Epithelial cell of esophagus (primary cell): ENCODE measurements at regions not wholly inside any gene's neighbourhood (a gene's known extent, or its start where the extent isn't known, plus 50 kb on each side); places are given as distances from the start of the nearest gene placed in this dataset.

Experiments
- DNase-seq: peaks from one replicate; pipeline ENCODE4 v3.0.0; 2010; ENCODE audit warnings: low read depth
- H3K4me3 ChIP-seq: 2 replicates; pipeline ENCODE4 v1.5.1; 2011; ENCODE audit warnings: mild to moderate bottlenecking, low read length, control low read depth
- CTCF ChIP-seq: IDR thresholded peaks from 2 replicates; pipeline ENCODE4 v1.5.1; 2011; ENCODE audit warnings: low read depth, mild to moderate bottlenecking, low read length, control low read depth, inconsistent platforms; ENCODE audit not compliant: insufficient read depth; ENCODE audit errors: missing control alignments

- H3K4me3 ChIP-seq: no peak overlapping the region
- no peak for DNase-seq
- no peak for TF ChIP-seq CTCF
Observed at GRCh38 chr12:14280921-14281320, 84.6 kb upstream of the ATF7IP start.

- no peak for DNase-seq
- H3K4me3 ChIP-seq: no peak overlapping the region
- TF ChIP-seq CTCF: no peak
Observed at GRCh38 chr12:14281539-14281938, 83.9 kb upstream of the ATF7IP start.

GRCh38 chr12:14283489-14284144, 81.9 kb upstream of the ATF7IP start:
- TF ChIP-seq CTCF: no peak
- no peak for DNase-seq
- H3K4me3 ChIP-seq: no peak overlapping the region

- TF ChIP-seq CTCF: no peak
- DNase-seq: no peak
- no peak overlapping the region for H3K4me3 ChIP-seq
Observed at GRCh38 chr12:14284184-14284722, 81.2 kb upstream of the ATF7IP start.

- DNase-seq: no peak
- TF ChIP-seq CTCF: no peak
- no peak overlapping the region for H3K4me3 ChIP-seq
Observed at GRCh38 chr12:14289601-14290000, 75.9 kb upstream of the ATF7IP start.

GRCh38 chr12:14290951-14291350, 74.5 kb upstream of the ATF7IP start:
- no peak overlapping the region for H3K4me3 ChIP-seq
- DNase-seq: no peak
- no peak for TF ChIP-seq CTCF

- no peak for TF ChIP-seq CTCF
- no peak for DNase-seq
- H3K4me3 ChIP-seq: no peak overlapping the region
Observed at GRCh38 chr12:14303661-14304155, 61.8 kb upstream of the ATF7IP start.
